ENCODE measurements at regions not wholly inside any gene's neighbourhood (a gene's known extent, or its start where the extent isn't known, plus 50 kb on each side); places are given as distances from the start of the nearest gene placed in this dataset.

DNA sequence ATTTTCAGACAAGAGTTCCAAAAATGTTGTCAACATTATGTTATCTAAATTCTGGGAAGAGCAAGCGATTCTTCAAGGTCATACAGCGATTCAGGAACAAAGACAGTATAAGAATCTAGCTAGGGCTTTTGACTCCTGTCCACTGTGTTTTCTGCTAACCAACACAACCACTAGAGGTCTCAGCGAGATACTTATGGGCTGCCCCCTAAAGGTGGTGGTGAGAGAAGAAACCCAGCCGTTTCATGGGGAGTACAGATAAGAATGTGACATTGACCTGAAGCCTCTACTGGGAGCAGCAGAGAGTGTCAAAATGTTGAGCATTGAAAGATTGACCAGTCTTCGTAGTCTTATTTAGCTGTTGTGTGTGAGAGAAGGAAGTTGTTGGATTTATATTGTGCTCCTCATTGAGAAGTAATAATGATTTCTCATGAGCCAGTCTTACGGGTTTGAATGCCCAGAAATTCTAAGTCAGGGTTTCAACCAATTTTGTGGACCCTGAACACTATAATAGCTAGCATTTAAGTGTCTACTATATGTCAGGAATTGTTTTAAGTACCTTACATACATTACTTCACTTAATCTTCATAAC lies 168.3 kb downstream of the SPRY1 start:
- no peak for TF ChIP-seq POLR2A (IDR thresholded peaks at IDR 0.05)
- TF ChIP-seq, protein P1, sequence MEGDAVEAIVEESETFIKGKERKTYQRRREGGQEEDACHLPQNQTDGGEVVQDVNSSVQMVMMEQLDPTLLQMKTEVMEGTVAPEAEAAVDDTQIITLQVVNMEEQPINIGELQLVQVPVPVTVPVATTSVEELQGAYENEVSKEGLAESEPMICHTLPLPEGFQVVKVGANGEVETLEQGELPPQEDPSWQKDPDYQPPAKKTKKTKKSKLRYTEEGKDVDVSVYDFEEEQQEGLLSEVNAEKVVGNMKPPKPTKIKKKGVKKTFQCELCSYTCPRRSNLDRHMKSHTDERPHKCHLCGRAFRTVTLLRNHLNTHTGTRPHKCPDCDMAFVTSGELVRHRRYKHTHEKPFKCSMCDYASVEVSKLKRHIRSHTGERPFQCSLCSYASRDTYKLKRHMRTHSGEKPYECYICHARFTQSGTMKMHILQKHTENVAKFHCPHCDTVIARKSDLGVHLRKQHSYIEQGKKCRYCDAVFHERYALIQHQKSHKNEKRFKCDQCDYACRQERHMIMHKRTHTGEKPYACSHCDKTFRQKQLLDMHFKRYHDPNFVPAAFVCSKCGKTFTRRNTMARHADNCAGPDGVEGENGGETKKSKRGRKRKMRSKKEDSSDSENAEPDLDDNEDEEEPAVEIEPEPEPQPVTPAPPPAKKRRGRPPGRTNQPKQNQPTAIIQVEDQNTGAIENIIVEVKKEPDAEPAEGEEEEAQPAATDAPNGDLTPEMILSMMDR (IDR thresholded peaks at IDR 0.05) = peak in 3 of 4 experiments; percentile 51 to 58 (median 53)
- intact Hi-C loops (cut with DNase I) = no loop called here
- DNase-seq = no peak

GRCh38 chr4:123568936-123569335 lies 172.3 kb downstream of the SPRY1 start:
- Histone ChIP-seq H3K4me1 (no peaks in the 10 kb centered on the region), H3K9me3 (no peaks in the 10 kb centered on the region), H3K4me3 (no peak overlapping the region), H3K36me3 (no peaks in the 10 kb centered on the region), H3K27me3 (no peaks in the 10 kb centered on the region), H3K27ac (no peak overlapping the region)
- DNase-seq = no peak
- 89 to 93% methylated on average over 2 of the region's 2 CpGs for WGBS, 2 donors
- TF ChIP-seq POLR2A (IDR thresholded peaks at IDR 0.05) (no peak), POLR2AphosphoS5 (IDR thresholded peaks at IDR 0.05) (no peak), EP300 (IDR thresholded peaks at IDR 0.05) (no peak)
- TF ChIP-seq, protein P1 (IDR thresholded peaks at IDR 0.05) = no peak
- intact Hi-C loops (cut with DNase I) = no loop called here

More for the DNA sequence above, 168.3 kb downstream of the SPRY1 start:
- Histone ChIP-seq H3K4me1 (no peaks in the 10 kb centered on the region), H3K36me3 (no peaks in the 10 kb centered on the region), H3K4me3 (no peak overlapping the region), H3K27ac (no peak overlapping the region), H3K9me3 (no peaks in the 10 kb centered on the region), H3K27me3 (no peaks in the 10 kb centered on the region)
- 22 to 32% methylated on average over 6 of the region's 6 CpGs for WGBS, 2 donors

GRCh38 chr4:123569541-123569940 lies 172.9 kb downstream of the SPRY1 start:
- H3K4me3 ChIP-seq = no peak overlapping the region
- DNase-seq = no peak
- H3K4me1 ChIP-seq = no peaks in the 10 kb centered on the region
- no peaks in the 10 kb centered on the region for H3K9me3 ChIP-seq
- WGBS, 2 donors = 90 to 91% methylated on average over 2 of the region's 2 CpGs
- no peaks in the 10 kb centered on the region for H3K27me3 ChIP-seq
- H3K36me3 ChIP-seq = no peaks in the 10 kb centered on the region
- H3K27ac ChIP-seq = no peak overlapping the region
- intact Hi-C loops (cut with DNase I) = no loop called here
- no peak for TF ChIP-seq POLR2AphosphoS5 (IDR thresholded peaks at IDR 0.05)
- no peak for TF ChIP-seq EP300 (IDR thresholded peaks at IDR 0.05)
- no peak for TF ChIP-seq POLR2A (IDR thresholded peaks at IDR 0.05)

- intact Hi-C loops (cut with DNase I) = no loop called here
- Histone ChIP-seq H3K4me1 (no peaks in the 10 kb centered on the region), H3K27ac (no peak overlapping the region), H3K36me3 (no peaks in the 10 kb centered on the region), H3K4me3 (no peak overlapping the region), H3K9me3 (no peaks in the 10 kb centered on the region), H3K27me3 (no peaks in the 10 kb centered on the region)
- 88 to 89% methylated on average over 8 of the region's 8 CpGs for WGBS, 2 donors
- TF ChIP-seq POLR2A (IDR thresholded peaks at IDR 0.05) = no peak
- no peak for TF ChIP-seq EP300 (IDR thresholded peaks at IDR 0.05)
- TF ChIP-seq, protein P1 (IDR thresholded peaks at IDR 0.05) = no peak
- TF ChIP-seq POLR2AphosphoS5 (IDR thresholded peaks at IDR 0.05) = no peak
- no peak for DNase-seq
Measured at GRCh38 chr4:123573866-123574508, 177.4 kb downstream of the SPRY1 start.

DNA sequence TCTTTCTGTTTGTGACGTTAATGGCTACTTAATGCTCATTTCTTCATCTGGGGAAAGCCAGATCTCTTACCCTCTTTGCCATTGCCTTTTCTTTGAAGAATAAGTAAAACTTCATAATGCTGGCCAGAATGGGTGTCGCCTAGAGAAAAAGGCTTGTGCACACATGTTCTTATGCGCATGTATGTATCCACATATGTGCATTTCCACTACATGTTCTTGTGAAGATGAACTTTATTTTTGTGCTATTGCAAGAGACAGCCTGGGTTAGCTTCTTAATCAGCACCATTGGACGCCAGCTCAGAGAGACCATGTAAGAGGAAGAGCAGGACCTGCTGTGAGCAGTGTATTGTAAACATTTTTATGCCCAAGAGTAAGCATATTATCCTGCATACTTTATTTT lies 178.7 kb downstream of the SPRY1 start:
- TF ChIP-seq, protein P1 (IDR thresholded peaks at IDR 0.05) = no peak
- TF ChIP-seq POLR2AphosphoS5 (IDR thresholded peaks at IDR 0.05) = no peak
- TF ChIP-seq EP300 (IDR thresholded peaks at IDR 0.05) = no peak
- no peak for TF ChIP-seq POLR2A (IDR thresholded peaks at IDR 0.05)
- no peaks in the 10 kb centered on the region for H3K27me3 ChIP-seq
- WGBS, 2 donors = 91 to 92% methylated on average over 4 of the region's 4 CpGs
- intact Hi-C loops (cut with DNase I) = no loop called here
- DNase-seq = no peak
- H3K9me3 ChIP-seq = no peaks in the 10 kb centered on the region
- no peaks in the 10 kb centered on the region for H3K4me1 ChIP-seq
- no peaks in the 10 kb centered on the region for H3K36me3 ChIP-seq
- no peak overlapping the region for H3K4me3 ChIP-seq
- no peak overlapping the region for H3K27ac ChIP-seq

Data from sigmoid colon (tissue), 6 donors.